Suppressor macrophage treated with lipopolysaccharide for 4 hours (primary cell): ENCODE measurements at regions not wholly inside any gene's neighbourhood (a gene's known extent, or its start where the extent isn't known, plus 50 kb on each side); places are given as distances from the start of the nearest gene placed in this dataset.
"Not testable (repeated sequence)": the region's sequence is repeated elsewhere in the genome, so short reads cannot be mapped to it uniquely, and the experiment has no call there.

Source experiments
- DNase-seq: peaks from one replicate; pipeline ENCODE4 v3.0.0-alpha.2; 2020

DNA sequence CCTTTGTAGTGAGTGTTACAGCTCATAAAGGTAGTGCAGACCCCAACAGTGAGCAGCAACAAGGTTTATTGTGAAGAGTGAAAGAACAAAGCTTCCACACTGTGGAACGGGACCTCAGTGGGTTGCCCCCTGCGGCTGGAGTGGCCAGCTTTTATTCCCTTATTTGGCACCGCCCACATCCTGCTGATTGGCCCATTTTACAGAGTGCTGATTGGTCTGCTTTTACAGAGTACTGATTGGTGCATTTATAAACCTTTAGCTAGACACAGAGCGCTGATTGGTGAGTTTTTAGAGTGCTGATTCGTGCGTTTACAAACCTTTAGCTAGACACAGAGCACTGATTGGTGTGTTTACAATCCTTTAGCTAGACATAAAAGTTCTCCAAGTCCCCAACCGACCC, 763.9 kb upstream of the TMEFF2 start:
- DNase-seq: not testable (repeated sequence)

DNA sequence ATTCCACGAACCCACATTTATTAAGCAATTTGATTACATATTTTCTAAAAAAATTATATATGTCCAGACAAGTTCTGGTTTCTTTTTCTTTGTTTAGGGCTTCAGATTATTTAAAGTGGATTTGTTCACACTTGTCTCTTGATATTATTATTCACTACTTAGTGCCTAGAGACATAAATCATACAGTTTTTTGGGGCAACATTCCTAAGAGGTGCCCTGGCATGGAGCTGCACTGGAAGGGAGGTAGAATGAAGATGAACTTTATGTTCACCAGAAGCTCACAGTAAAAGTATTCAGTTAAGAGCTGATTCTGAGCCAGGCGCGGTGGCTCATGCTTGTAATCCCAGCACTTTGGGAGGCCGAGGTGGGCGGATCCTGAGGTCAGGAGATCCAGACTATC, 762.7 kb upstream of the TMEFF2 start:
- DNase-seq: no peak

DNA sequence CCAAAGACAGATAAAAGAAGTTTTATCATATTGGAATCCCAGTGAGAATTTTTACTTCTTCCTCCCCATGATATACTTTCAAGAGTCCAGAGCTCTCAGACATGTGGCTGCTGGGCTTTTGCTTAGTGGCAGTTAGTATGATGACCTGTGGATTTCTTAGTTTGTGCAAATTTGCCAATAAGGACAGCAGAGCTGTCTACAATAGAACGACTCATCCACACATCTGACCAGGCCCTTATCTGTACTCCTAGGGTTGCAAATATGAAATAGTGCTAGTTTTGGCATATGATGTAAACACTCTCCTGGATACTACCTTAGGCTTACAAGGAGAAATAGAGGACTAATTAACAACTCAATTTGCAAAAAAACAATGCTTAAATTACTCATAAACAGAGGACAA, 758.4 kb upstream of the TMEFF2 start:
- no peak for DNase-seq

DNA sequence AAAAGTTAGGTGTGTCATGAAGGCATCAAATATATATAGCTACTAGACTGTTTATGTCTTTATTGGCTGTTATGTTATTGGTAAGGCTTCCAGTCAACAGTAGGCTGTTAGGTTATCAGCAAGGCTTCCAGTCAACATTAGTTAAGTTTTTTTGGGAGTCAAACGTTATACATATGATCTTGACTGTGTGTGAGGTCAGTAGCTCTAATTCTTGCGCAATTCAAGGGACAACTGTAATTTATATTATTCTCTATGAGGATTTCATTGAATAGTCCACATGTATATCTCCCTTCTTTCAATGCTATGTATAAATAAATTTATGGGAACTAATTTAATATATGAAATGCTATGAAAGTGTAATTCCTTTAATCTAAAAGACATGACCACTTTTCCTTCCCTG, 757.5 kb upstream of the TMEFF2 start:
- DNase-seq: no peak

DNA sequence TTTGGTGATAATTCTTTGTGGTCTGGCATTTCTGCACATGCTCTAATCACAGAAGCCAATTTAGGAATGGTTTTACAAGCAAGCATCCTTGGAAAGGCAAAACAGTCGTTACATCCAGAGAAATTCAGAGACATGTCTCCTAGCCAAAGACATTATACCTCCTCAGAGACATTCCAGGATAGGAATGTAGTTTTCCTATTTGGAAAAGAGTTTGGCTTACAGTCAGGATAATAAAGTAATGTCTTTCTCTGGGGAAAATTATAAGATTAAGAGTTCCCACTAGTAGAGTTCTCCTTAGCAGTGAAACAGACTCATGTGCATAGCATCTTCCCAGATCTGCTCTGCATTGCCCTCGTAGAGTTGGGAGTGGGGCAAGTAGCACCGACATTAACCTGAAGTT, 753.6 kb upstream of the TMEFF2 start:
- DNase-seq: no peak

DNA sequence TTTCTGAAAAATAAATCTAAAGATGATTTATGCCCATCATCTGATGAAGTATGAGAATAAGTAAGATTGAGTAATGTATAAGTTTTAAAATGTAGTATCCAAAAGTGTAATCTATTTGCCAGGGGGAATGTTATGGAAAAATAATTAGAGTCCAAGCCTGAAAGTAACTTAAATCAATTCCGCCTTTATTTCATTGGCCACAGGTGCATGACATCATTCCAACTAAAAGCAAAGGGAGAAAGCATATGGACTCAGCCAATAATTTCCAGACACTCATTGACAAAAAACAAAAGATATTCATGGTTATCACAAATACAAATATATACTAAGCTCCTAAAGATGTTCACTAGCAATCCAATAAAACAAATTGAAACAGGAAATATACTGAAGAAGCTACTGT, 752.6 kb upstream of the TMEFF2 start:
- no peak for DNase-seq

DNA sequence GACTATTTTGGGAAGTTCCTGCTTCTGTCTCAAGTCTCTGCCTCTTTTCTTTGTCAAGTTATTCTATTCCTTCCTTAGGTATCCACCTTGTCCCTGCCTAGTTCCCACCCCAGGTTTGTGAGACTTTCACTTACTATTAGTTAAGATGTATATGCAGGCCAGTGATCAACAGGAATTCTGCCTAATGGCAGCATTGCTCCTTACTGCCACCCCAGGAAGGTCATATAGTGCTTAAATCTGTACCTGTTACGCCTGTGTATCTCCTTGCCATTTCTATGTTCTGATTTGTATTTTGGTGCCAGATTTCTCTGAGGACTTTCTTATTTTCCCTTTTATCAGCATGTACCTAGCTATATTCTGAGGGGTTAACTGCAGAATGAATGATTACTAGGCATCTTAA, 746.0 kb upstream of the TMEFF2 start:
- no peak for DNase-seq

DNA sequence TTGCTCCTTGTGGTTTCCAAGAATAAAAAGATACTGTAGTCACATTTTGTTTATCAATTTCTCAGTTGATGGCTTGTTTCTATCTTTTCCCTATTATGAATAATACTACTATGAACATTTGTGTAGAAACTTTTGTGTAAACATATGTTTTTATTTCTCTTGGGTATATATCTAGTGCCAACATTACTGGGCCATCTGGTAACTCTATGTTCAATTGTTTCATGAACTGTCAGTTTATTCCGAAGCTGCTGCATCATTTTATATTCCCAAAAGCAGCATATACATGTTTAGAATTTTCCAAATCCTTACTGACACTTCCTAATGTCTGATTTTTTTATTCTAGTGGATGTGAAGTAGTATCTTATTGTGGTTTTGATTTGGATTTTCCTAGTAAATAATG, 737.6 kb upstream of the TMEFF2 start:
- no peak for DNase-seq

DNA sequence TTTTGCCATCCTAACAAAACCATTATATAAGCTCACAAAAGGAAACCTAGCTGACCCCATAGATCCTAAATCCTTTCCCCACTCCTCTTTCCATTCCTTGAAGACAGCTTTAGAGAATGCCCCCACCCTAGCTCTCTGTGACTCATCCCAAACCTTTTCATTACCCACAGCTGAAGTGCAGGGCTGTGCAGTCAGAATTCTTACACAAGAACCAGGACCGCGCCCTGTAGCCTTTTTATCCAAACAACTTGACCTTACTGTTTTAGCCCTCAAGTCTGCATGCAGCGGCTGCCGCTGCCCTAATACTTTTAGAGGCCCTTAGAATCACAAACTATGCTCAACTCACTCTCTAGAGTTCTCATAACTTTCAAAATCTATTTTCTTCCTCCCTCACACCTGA, 726.9 kb upstream of the TMEFF2 start:
- not testable (repeated sequence) for DNase-seq

DNA sequence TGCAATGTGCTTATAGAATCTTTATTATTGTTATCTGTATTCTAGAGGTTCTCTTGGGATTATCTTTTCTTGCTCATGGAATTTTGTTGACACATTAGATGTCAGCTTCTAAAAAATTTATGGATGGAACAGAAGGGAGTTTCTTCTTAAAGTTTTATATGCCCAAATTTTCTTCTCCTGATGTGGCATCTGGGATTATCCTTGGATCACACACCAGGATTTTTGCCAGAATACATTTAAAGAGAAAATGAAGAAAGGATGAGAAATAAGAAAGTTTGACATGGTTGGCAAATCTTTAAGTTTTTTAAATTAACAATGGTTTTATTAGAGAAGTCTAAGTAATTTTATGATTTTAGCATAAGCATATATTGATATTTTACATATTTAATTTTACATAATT, 706.7 kb upstream of the TMEFF2 start:
- DNase-seq: no peak

DNA sequence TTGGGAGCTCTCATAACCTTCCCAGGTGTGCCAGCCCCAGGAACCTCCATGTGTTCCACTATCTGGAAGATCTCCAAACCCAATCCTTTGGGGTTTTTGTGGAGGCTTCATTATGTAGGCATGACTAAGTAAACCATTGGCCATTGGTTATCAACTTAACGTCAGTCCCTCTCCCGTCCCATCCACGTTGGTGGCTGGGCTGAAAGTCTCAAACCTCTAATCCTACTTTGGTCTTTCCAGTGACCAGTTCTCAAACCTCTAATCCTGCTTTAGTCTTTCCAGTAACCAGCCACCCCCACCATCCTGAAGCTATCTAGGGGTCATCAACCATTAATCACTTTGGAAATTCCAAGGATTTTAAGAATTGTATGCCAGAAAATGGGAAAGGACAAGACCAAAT, 704.7 kb upstream of the TMEFF2 start:
- no peak for DNase-seq

DNA sequence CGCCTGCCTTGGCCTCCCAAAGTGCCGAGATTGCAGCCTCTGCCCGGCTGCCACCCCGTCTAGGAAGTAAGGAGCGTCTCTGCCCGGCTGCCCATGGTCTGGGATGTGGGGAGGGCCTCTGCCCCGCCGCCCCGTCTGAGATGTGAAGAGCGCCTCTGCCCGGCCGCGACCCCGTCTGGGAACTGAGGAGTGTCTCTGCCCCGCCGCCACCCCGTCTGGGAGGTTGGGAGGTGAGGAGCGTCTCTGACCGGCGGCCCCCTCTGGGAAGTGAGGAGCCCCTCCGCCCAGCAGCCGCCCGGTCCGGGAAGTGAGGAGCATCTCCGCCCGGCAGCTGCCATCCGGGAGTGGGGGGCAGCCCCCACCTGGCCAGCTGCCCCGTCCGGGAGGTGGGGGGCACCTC, 699.2 kb upstream of the TMEFF2 start:
- not testable (repeated sequence) for DNase-seq

DNA sequence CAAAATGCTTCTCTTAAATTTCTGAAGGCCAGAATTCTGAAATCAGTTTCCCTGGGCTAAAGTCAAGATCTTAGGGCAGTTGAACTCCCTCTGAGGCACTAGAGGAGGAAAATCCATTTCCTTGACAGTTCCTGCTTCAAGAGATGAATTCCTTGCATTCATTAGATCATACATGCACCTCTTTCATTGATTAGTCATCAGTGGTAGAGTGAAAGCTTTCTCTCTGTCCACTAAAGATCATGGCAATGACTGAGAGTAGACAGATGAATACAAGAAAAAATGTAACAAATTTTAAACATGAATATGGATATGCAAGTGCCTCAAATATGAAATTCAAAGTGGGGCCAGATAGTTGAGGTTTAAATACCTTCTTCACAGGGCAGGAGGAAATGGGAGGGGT, 693.4 kb upstream of the TMEFF2 start:
- DNase-seq: no peak

DNA sequence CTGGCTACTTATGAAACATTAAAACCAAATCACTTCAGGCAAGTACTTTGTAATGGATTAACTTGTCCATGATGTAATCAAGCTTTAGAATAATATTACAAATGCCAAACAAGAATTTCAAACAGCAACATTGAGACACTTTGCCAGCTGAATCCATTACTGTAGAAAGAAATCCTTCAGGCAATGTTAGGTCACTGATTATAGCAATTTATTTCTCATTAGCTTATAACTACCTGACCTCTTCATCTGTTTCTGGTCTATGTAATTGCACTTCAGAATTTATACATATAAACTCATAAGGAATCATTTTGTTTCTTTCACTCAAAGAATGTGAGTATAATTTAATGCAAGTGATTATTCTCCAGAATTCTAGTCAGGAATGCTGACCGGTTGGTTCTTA, 692.6 kb upstream of the TMEFF2 start:
- no peak for DNase-seq

DNA sequence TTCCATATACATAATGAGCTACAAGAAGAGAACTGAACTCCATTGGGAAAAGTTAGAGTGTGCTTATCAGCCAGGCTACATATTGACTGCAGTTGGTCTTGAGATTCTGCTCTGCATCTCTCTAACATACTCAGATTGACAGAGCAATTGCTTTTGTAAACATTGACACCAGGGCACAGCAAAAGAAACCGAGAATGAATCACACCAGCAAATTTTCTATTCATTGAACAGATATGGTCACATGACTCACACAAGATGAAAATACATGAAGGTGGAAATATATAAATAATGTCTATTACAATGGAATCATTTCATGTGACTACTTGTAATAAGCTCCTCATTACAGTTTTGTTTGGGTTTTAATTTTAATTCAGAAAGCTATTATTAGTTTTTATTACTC, 691.9 kb upstream of the TMEFF2 start:
- no peak for DNase-seq

DNA sequence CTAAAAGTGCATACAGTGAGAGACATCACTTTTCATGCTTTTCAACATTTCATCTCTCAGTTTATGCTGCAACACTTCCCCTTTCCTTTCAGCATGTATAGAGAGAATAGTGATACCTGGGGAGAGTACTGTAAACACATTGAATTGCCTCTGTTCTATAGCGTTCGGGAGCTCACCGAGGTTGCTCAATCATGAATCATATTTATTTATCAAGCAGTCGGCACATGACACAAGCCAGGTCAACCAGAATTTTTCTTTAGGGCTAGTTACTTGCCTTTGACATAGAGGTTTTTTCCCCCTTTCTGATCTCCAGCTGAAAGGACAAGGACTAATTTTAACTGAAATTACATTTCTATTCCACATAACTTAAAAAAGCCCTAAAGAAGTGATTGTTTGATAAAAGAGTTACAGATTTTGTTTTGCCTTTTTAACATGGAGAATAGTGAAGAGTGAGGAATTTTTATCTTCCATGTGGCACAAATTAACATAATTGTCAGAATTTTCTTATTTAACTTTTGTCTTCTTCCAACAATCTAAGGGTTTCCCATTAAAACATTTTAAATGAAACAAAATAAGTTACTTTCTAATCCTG, 690.9 kb upstream of the TMEFF2 start:
- no peak for DNase-seq

DNA sequence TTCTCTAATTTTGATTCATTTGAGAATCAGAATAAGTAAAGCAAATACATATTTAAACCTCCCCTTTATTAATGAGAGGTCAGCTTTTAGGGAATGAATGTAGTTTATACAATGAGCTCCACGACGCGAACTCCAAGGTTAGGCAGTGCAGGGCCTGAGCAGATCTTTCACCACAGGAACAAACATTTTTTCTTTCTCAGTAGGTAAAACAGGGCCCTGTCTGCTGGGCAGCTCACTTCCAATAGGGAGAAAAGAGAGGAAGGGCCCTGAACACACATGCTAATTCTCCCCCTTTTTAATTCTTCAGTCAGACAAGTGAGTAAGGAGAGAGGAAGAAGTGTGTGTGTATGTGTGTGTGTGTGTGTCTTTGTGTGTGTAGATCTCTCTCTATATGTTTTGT, 682.4 kb upstream of the TMEFF2 start:
- no peak for DNase-seq

DNA sequence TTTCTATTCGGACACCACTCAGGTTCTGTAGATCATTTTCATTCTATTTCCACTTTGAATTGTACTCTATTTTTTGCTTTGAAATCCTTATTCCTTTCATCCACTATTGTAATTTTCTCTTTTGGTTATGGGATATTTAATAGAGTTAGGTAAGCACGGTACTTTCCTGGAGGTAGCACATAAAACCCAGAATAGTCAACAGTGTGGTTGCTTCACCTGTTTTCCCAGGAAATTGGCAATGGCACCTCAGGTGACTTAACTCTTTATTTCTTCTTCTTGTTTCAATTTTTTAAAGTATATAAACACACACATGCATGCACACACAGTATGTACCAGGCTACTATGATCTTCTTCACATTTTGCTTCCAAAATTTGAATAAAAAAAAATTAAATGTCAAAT, 682.0 kb upstream of the TMEFF2 start:
- DNase-seq: no peak

DNA sequence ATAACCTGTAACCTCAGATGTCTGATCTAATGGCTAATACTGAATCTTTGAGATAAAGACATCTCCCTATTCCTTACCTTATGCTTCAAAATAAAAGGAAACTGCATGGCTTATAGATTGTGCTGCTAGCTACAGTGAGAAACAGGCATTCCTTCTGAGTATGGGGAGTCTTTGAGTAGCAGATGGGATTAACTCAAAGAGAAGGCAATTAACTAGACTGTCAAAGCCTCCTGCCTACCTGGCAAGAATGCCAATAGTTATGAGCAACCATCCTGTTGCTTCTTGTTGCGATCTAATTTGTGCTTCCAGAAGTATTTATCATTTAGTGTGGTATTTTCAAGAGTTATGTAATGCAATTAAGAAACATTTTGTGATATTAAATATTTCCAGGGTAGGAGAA, 660.0 kb upstream of the TMEFF2 start:
- DNase-seq: no peak

DNA sequence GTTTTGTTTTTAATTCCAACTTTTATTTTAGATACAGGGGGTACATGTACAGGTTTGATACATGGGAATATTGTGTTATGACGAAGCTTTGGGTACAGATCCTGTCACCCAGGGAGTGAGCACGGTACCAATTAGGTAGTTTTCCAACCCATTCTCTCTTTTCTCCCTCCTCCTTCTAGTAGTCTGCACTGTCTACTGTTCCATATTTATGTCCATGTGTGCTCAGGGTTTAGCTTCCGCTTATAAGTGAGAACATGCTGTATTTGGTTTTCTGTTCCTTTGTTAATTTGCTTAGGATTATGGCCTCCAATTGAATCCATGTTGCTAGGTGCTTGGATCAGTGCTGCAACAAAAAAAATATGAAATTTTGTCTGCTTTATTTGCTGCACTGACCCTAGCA, 659.3 kb upstream of the TMEFF2 start:
- DNase-seq: no peak

DNA sequence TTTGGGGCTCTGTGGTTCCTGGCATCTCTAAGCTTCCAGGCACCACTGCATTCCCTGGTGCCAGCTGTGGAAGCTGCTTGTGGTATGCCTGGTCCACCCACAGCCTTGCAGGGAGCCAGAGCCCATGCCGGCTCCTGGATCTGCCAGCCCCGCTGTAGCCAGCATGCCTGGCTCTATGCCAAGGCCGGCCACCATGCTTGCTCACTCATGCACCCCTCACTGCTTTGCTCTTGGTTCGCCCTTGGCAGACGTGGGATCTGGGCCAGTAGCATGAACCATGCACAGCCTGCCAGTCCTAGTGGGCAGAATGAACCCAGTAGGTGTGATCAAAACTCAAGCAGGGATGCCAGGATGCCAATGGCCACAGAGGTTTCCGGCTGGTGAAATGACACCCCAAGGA, 634.2 kb upstream of the TMEFF2 start:
- DNase-seq: no peak

DNA sequence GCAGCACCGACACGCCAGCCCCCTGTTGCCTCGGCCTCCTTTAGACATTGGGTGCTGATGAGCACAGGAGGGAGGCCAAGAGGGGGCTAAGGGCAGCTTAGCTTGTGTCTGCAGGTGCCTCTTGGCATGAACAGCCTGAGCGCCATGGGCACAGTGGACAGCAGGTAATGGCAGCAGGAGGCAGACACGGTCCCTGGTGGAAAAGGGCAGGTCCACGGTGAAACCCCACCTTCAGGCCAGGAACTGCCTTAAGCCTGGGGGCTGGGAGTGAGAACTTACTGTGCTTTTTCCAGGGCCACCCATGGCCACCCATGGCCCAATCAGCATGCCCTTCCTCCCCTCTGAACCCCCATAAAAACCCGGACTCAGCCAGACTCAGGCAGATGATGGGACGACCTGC, 633.4 kb upstream of the TMEFF2 start:
- no peak for DNase-seq

DNA sequence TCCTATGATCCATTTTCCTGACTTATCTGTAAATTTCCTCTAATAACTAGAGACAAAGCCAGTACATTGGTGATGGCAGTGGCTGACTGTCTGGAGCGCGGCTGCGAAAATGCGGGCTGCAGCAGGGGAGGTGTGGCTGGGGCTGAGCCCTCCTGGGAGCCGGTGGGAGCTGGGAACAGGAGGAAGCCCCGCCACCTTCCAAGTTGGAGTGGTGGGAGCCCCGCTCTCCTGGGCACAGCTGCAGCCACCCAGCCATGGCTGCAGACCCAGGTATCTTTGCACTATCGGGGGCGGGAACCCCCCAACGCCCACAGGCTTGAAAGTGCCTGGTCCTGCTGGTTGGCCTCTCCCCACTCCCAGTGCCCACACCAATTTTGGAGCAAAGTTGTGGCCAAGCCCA, 633.0 kb upstream of the TMEFF2 start:
- no peak for DNase-seq

DNA sequence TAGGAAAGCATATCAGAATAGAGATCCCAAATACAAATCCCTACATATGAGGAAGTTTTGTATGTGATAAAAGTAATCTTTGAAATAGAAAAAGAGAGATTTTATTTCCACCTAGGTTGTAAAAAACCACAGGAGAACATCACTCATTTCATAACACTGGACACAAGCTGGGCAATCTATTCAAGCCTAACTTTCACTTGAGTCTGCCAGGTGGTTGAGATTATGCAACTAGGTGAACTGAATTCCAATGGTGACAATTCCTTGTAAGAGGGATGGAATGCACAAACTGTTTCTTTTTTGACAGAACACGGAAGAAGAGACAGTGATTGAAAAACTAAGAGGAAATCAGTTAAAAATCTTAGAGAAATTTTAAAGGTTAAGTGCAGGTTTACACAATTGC, 619.6 kb upstream of the TMEFF2 start:
- no peak for DNase-seq

DNA sequence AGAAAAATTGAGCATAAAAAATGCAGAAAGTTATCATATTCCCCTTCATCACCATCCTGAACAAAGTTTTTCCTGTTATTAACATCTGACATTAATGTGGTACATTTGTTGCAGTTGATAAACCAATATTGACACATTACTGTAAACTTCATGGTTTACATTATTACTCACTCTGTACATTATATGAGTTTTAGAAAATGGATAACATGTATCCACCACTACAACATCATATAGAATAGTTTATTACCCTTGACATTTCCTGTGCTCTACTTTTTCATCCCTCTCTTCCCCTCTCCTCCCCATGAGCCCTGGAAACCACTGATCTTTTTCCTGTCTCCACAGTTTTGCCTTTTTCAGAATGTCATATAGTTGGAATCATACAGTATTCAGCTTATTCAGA, 618.6 kb upstream of the TMEFF2 start:
- DNase-seq: no peak

DNA sequence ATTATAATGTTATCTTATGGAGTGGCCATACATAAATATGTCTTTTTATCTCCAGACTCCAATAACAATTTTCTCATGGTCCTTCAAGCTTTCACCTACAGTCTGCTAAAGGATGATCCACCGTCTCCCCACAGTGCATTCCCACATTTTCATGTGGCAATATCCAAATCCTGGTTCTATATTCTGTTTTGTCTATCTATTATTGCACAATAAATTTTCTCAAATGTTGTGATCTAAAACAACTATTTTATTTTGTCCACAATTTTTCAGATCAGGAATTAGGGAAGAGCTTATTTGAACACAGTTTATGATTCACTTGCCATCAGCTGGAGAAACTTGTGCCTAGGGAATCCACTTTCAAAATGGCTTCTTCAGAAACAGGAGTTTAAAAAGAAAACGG, 614.4 kb upstream of the TMEFF2 start:
- DNase-seq: no peak
